H1 (cell line): ENCODE measurements at regions not wholly inside any gene's neighbourhood (a gene's known extent, or its start where the extent isn't known, plus 50 kb on each side); places are given as distances from the start of the nearest gene placed in this dataset.

Experiments
- CREB1 ChIP-seq: IDR thresholded peaks from 2 replicates; pipeline ENCODE4 v1.6.1; 2012; ENCODE audit warnings: inconsistent platforms
- CTCF ChIP-seq, 3 experiments: IDR thresholded peaks; 1 replicate in 2 of 3; 2 replicates in 1 of 3; pipeline versions ENCODE4 v1.5.1 to v1.6.1; 2011; ENCODE audit warnings: low read length in 3 of 3, mild to moderate bottlenecking in 3 of 3, inconsistent platforms in 2 of 3, low read depth in 1 of 3, moderate library complexity in 1 of 3; ENCODE audit not compliant: insufficient read depth in 1 of 3; ENCODE audit errors: control extremely low read depth in 1 of 3
- EGR1 ChIP-seq: IDR thresholded peaks from 2 replicates; pipeline ENCODE4 v1.6.1; 2011; ENCODE audit warnings: low read depth, low read length, borderline replicate concordance
- EZH2 ChIP-seq: fragments of 200-600 bp; sonication (generic); IDR thresholded peaks from 2 replicates; pipeline ENCODE4 v1.7.1; 2012; ENCODE audit warnings: low read depth, mild to moderate bottlenecking, moderate library complexity, low read length, inconsistent platforms; ENCODE audit not compliant: severe bottlenecking
- GABPA ChIP-seq: IDR thresholded peaks from 2 replicates; pipeline ENCODE4 v1.6.1; 2011; ENCODE audit warnings: mild to moderate bottlenecking, low read length, moderate library complexity, borderline replicate concordance; ENCODE audit not compliant: insufficient read depth
- HDAC2 ChIP-seq, 2 experiments: fragments of 300-600 bp in 1 of 2; sonication (generic) in 1 of 2; IDR thresholded peaks; 2 replicates each; pipeline ENCODE4 v1.6.1; 2011 to 2012; ENCODE audit warnings: low read depth in 2 of 2, low read length in 2 of 2, mild to moderate bottlenecking in 2 of 2, moderate library complexity in 2 of 2, borderline replicate concordance in 1 of 2, inconsistent platforms in 1 of 2
- POLR2A ChIP-seq, 2 experiments: IDR thresholded peaks; 1 replicate in 1 of 2; 2 replicates in 1 of 2; pipeline ENCODE4 v1.6.1; 2011; ENCODE audit warnings: low read depth in 2 of 2, low read length in 2 of 2, mild to moderate bottlenecking in 2 of 2; ENCODE audit errors: control extremely low read depth in 1 of 2
- POLR2AphosphoS5 ChIP-seq: IDR thresholded peaks from 2 replicates; pipeline ENCODE4 v1.6.1; 2011; ENCODE audit warnings: low read depth, low read length
- RAD21 ChIP-seq, 2 experiments: IDR thresholded peaks in 1 of 2; conservative IDR thresholded peaks in 1 of 2; 2 replicates each; pipeline ENCODE4 v1.6.1; 2011; ENCODE audit warnings: low read depth in 2 of 2, low read length in 2 of 2, improper control_type of control experiment in 1 of 2, inconsistent platforms in 1 of 2, mild to moderate bottlenecking in 1 of 2, moderate library complexity in 1 of 2
- RFX5 ChIP-seq: IDR thresholded peaks from 2 replicates; pipeline ENCODE4 v1.6.1; 2011; ENCODE audit warnings: low read depth, low read length, improper control_type of control experiment, borderline replicate concordance
- SAP30 ChIP-seq: fragments of 300-600 bp; sonication (generic); IDR thresholded peaks from 2 replicates; pipeline ENCODE4 v1.7.1; 2012; ENCODE audit warnings: low read length, moderate library complexity, mild to moderate bottlenecking, inconsistent platforms; ENCODE audit not compliant: insufficient read depth, insufficient replicate concordance
- SIN3A ChIP-seq, 2 experiments: IDR thresholded peaks in 1 of 2; conservative IDR thresholded peaks in 1 of 2; 2 replicates each; pipeline ENCODE4 v1.6.1; 2011 to 2012; ENCODE audit warnings: low read length in 2 of 2, improper control_type of control experiment in 1 of 2, low read depth in 1 of 2, mild to moderate bottlenecking in 1 of 2
- ZNF274 ChIP-seq: IDR thresholded peaks from 2 replicates; pipeline ENCODE4 v1.7.0; 2012; ENCODE audit warnings: low read length, borderline replicate concordance; ENCODE audit errors: extremely low read depth

DNA sequence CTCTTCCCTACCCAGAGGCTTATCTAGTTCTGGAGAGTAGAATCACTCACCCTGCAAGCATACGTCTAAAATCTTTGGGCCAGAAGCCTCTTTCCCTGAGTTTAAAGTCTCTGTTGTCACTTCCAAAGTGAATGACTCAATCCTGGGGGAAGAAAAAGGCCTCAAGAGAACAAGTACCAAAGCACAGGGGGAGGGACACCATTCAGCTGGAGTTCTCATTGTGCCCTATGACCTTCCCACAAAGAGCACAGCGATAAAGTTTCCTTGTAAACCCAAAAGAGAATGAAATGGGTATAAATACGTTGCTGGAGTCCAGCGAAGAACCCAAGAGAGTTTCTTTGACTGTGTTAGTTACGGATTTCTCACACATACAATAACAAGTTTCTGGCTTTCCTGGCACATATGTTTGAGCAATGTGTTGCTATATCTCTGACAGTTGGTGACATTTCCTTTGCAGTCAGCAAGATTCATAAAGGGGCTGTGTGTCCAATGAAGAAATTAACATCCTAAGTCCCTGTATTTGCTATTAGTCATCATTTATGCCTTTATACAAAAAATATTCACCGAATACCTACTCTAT is 107.3 kb upstream of the PTPRG start:
- TF ChIP-seq POLR2A (IDR thresholded peaks at IDR 0.05; ENCODE audit: control extremely low read depth in 1 of 2, low read depth in 2 of 2, low read length in 2 of 2) (no peak), CREB1 (no peak), EZH2 (no peak), EGR1 (no peak), POLR2AphosphoS5 (no peak), ZNF274 (no peak), GABPA (no peak), HDAC2 (IDR thresholded peaks at IDR 0.05; ENCODE audit: borderline replicate concordance in 1 of 2, low read depth in 2 of 2, low read length in 2 of 2) (no peak), CTCF (IDR thresholded peaks at IDR 0.05; ENCODE audit: control extremely low read depth in 1 of 3, insufficient read depth in 1 of 3, low read depth in 1 of 3, low read length in 3 of 3) (no peak), RAD21 (IDR thresholded peaks at IDR 0.05 in 1 of 2, conservative IDR thresholded peaks at IDR 0.05 in 1 of 2; ENCODE audit: low read depth in 2 of 2, low read length in 2 of 2) (no peak), SIN3A (conservative IDR thresholded peaks at IDR 0.05 in 1 of 2, IDR thresholded peaks at IDR 0.05 in 1 of 2; ENCODE audit: low read depth in 1 of 2, low read length in 2 of 2) (no peak), SAP30 (no peak), RFX5 (no peak)
